HEK293 (cell line): ENCODE measurements at regions not wholly inside any gene's neighbourhood (a gene's known extent, or its start where the extent isn't known, plus 50 kb on each side); places are given as distances from the start of the nearest gene placed in this dataset.

Source experiments
- KLF10 ChIP-seq: fragments of 450-650 bp; IDR thresholded peaks from 2 replicates; pipeline ENCODE4 v1.5.1; 2018; ENCODE audit warnings: missing biosample characterization, mild to moderate bottlenecking, missing genetic modification characterization
- YY1 ChIP-seq: fragments of 450-650 bp; formaldehyde crosslinking; IDR thresholded peaks from 2 replicates; pipeline ENCODE4 v1.5.1; 2018; ENCODE audit warnings: missing biosample characterization, missing genetic modification characterization
- ZFP69B ChIP-seq: fragments of 450-650 bp; formaldehyde crosslinking; IDR thresholded peaks from 2 replicates; pipeline ENCODE4 v1.5.1; 2016; ENCODE audit warnings: missing biosample characterization, missing genetic modification characterization
- ZNF175 ChIP-seq: fragments of 450-650 bp; formaldehyde crosslinking; IDR thresholded peaks from 2 replicates; pipeline ENCODE4 v1.5.1; 2016; ENCODE audit warnings: missing biosample characterization, missing genetic modification characterization
- ZNF239 ChIP-seq: fragments of 450-650 bp; formaldehyde crosslinking; IDR thresholded peaks from 2 replicates; pipeline ENCODE4 v1.5.1; 2016; ENCODE audit warnings: missing biosample characterization, missing genetic modification characterization
- TF ChIP-seq, protein P1 (sequence below): fragments of 450-650 bp; formaldehyde crosslinking; IDR thresholded peaks from 2 replicates; pipeline ENCODE4 v1.5.1; 2016; ENCODE audit warnings: missing biosample characterization, missing genetic modification characterization
- TF ChIP-seq, protein P2 (sequence below): fragments of 450-650 bp; formaldehyde crosslinking; IDR thresholded peaks from 2 replicates; pipeline ENCODE4 v1.5.1; 2016; ENCODE audit warnings: missing biosample characterization, missing genetic modification characterization
- TF ChIP-seq, protein P3 (sequence below): fragments of 450-650 bp; formaldehyde crosslinking; IDR thresholded peaks from 2 replicates; pipeline ENCODE4 v1.5.0; 2017; ENCODE audit warnings: missing biosample characterization, missing genetic modification characterization, borderline replicate concordance

DNA sequence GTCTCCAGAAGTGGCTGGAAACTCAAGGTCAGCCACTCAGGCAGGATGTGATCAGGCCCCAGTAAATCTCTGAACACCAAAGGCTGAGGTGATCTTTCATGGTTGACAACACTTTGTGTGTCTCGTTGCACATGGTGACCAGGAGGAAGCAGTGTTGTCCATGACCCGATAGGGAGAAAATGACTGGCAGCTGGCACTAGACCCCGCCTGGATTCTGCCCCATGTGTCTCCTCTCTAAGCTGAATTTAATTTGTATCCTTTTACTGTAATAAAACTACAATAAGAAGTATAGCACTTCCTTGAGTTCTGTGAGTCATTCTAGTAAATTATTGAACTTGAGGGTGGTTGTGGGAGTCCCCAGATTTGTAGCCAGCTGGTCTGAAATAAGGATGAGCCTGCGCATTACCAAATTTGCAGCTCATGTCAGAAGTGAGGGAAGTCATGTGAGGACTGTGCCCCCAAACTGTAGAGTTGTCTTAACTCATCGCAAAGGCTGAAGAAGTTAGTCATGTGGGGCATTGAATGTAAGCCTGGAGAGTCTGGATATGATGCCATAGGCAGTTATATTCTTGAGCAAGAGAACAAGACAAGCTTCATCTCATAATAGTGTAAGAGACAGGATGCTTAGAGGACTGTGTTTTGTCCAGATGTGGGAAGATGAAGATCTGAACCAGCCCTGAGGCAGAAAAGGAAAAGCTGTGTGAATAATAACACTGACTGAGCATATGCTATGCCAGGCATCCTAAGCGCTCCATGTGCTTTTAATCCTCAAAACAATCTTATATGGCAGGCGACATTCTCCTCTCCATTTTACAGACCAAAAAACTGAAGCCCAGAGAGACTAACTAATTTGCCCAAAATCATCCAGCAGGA lies 55.9 kb downstream of the TMEM215 start:
- TF ChIP-seq, protein P1, sequence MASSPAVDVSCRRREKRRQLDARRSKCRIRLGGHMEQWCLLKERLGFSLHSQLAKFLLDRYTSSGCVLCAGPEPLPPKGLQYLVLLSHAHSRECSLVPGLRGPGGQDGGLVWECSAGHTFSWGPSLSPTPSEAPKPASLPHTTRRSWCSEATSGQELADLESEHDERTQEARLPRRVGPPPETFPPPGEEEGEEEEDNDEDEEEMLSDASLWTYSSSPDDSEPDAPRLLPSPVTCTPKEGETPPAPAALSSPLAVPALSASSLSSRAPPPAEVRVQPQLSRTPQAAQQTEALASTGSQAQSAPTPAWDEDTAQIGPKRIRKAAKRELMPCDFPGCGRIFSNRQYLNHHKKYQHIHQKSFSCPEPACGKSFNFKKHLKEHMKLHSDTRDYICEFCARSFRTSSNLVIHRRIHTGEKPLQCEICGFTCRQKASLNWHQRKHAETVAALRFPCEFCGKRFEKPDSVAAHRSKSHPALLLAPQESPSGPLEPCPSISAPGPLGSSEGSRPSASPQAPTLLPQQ (tag by site-specific recombination), result no peak
- TF ChIP-seq, protein P2, sequence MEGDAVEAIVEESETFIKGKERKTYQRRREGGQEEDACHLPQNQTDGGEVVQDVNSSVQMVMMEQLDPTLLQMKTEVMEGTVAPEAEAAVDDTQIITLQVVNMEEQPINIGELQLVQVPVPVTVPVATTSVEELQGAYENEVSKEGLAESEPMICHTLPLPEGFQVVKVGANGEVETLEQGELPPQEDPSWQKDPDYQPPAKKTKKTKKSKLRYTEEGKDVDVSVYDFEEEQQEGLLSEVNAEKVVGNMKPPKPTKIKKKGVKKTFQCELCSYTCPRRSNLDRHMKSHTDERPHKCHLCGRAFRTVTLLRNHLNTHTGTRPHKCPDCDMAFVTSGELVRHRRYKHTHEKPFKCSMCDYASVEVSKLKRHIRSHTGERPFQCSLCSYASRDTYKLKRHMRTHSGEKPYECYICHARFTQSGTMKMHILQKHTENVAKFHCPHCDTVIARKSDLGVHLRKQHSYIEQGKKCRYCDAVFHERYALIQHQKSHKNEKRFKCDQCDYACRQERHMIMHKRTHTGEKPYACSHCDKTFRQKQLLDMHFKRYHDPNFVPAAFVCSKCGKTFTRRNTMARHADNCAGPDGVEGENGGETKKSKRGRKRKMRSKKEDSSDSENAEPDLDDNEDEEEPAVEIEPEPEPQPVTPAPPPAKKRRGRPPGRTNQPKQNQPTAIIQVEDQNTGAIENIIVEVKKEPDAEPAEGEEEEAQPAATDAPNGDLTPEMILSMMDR (tag by site-specific recombination), result no peak
- TF ChIP-seq KLF10 (no peak), ZFP69B (no peak), YY1 (tag by site-specific recombination) (no peak), ZNF239 (tag by site-specific recombination) (no peak), ZNF175 (tag by site-specific recombination) (no peak)
- TF ChIP-seq, protein P3, sequence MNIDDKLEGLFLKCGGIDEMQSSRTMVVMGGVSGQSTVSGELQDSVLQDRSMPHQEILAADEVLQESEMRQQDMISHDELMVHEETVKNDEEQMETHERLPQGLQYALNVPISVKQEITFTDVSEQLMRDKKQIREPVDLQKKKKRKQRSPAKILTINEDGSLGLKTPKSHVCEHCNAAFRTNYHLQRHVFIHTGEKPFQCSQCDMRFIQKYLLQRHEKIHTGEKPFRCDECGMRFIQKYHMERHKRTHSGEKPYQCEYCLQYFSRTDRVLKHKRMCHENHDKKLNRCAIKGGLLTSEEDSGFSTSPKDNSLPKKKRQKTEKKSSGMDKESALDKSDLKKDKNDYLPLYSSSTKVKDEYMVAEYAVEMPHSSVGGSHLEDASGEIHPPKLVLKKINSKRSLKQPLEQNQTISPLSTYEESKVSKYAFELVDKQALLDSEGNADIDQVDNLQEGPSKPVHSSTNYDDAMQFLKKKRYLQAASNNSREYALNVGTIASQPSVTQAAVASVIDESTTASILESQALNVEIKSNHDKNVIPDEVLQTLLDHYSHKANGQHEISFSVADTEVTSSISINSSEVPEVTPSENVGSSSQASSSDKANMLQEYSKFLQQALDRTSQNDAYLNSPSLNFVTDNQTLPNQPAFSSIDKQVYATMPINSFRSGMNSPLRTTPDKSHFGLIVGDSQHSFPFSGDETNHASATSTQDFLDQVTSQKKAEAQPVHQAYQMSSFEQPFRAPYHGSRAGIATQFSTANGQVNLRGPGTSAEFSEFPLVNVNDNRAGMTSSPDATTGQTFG (tag by site-specific recombination), result no peak
